Naive thymus-derived CD4-positive, alpha-beta T cell (primary cell): ENCODE measurements at regions not wholly inside any gene's neighbourhood (a gene's known extent, or its start where the extent isn't known, plus 50 kb on each side); places are given as distances from the start of the nearest gene placed in this dataset.

ENCODE experiments used
- ATAC-seq: fragments of 150-1000 bp; cut with Tn5 transposase; 2 replicates; pipeline ENCODE4 v1.10.0; 2021; ENCODE audit warnings: mild to moderate bottlenecking, moderate library complexity
- CTCF ChIA-PET: fragments of 350-600 bp; sonication (Branson Sonifier 250); formaldehyde crosslinking; loops from one replicate; lab custom pipeline; 2021; ENCODE audit warnings: antibody characterized with exemption; lab: Charles Lee
- POLR2A ChIA-PET: fragments of 350-600 bp; sonication (Branson Sonifier 250); formaldehyde crosslinking; loops from one replicate; lab custom pipeline; 2021; ENCODE audit warnings: antibody characterized with exemption, inconsistent platforms; lab: Charles Lee
- DNase-seq, 9 donors: peaks; one replicate each; pipeline versions ENCODE4 v3.0.0 to v3.0.0-alpha.2; 2020 to 2022; ENCODE audit warnings: mixed read lengths in 1 of 9
- H3K27ac ChIP-seq: one replicate; pipeline ENCODE4 v1.7.0; 2013; ENCODE audit warnings: mild to moderate bottlenecking, low read depth, low read length, moderate library complexity
- H3K27me3 ChIP-seq, 2 donors: one replicate each; pipeline ENCODE4 v1.7.0; 2013; ENCODE audit warnings: low read length in 2 of 2, mild to moderate bottlenecking in 2 of 2, moderate library complexity in 2 of 2; ENCODE audit not compliant: control insufficient read depth in 2 of 2, insufficient read depth in 2 of 2
- H3K36me3 ChIP-seq, 3 experiments: 1 replicate in 2 of 3; 2 replicates in 1 of 3; pipeline ENCODE4 v1.7.0; 2013; ENCODE audit warnings: low read length in 3 of 3, mild to moderate bottlenecking in 3 of 3, moderate library complexity in 1 of 3; ENCODE audit not compliant: insufficient read depth in 3 of 3, control insufficient read depth in 2 of 3
- H3K4me1 ChIP-seq, 2 donors: one replicate each; pipeline ENCODE4 v1.7.0; 2013; ENCODE audit warnings: low read length in 2 of 2, mild to moderate bottlenecking in 2 of 2, moderate library complexity in 1 of 2; ENCODE audit not compliant: control insufficient read depth in 2 of 2, insufficient read depth in 2 of 2
- H3K4me3 ChIP-seq: 2 replicates; pipeline ENCODE4 v1.7.0; 2013; ENCODE audit warnings: mild to moderate bottlenecking, low read length
- H3K9me3 ChIP-seq, 3 experiments: 1 replicate in 2 of 3; 2 replicates in 1 of 3; pipeline ENCODE4 v1.7.0; 2013; ENCODE audit warnings: low read length in 3 of 3; ENCODE audit not compliant: control insufficient read depth in 2 of 3
- H3K27ac Mint-ChIP-seq, 9 donors: one replicate each; pipeline ENCODE4 v1.8.0; 2020 to 2022; ENCODE audit warnings: mixed read lengths in 9 of 9, mild to moderate bottlenecking in 8 of 9, moderate library complexity in 5 of 9, inconsistent platforms in 2 of 9
- H3K27me3 Mint-ChIP-seq, 5 donors: one replicate each; pipeline ENCODE4 v1.8.0; 2021 to 2022; ENCODE audit warnings: mixed read lengths in 5 of 5, mild to moderate bottlenecking in 1 of 5
- H3K36me3 Mint-ChIP-seq, 5 donors: one replicate each; pipeline ENCODE4 v1.8.0; 2020 to 2022; ENCODE audit warnings: mixed read lengths in 5 of 5, mild to moderate bottlenecking in 3 of 5, inconsistent platforms in 1 of 5
- H3K4me1 Mint-ChIP-seq, 7 donors: one replicate each; pipeline ENCODE4 v1.8.0; 2020 to 2022; ENCODE audit warnings: mixed read lengths in 7 of 7, mild to moderate bottlenecking in 3 of 7, inconsistent platforms in 1 of 7
- H3K4me3 Mint-ChIP-seq, 10 donors: one replicate each; pipeline ENCODE4 v1.8.0; 2020 to 2022; ENCODE audit warnings: mild to moderate bottlenecking in 10 of 10, mixed read lengths in 10 of 10, moderate library complexity in 6 of 10, inconsistent platforms in 2 of 10
- H3K9me3 Mint-ChIP-seq, 11 donors: one replicate each; pipeline ENCODE4 v1.8.0; 2020 to 2022; ENCODE audit warnings: mixed read lengths in 11 of 11, mild to moderate bottlenecking in 4 of 11, inconsistent platforms in 1 of 11, moderate library complexity in 1 of 11
- intact Hi-C, 2 donors: fragments of 100-400 bp; cut with micrococcal nuclease; formaldehyde crosslinking; loops; one replicate each; pipeline ENCODE4 v1.15.1; 2023

GRCh38 chr11:26943636-26944035 lies 50.3 kb upstream of the FIBIN start:
- Mint-ChIP-seq H3K27me3 (no peaks in the 10 kb centered on the region), H3K9me3 (peaks cover 0 to 21% (median 10%) of the 10 kb centered on the region in 11 donors), H3K36me3 (no peaks in the 10 kb centered on the region), H3K4me1 (no peaks in the 10 kb centered on the region), H3K4me3 (no peak overlapping the region), H3K27ac (no peak overlapping the region)
- H3K27me3 ChIP-seq: no peaks in the 10 kb centered on the region
- no peaks in the 10 kb centered on the region for H3K36me3 ChIP-seq
- DNase-seq: no peak
- ChIA-PET POLR2A (no interaction called here), CTCF (no interaction called here)
- no peaks in the 10 kb centered on the region for H3K9me3 ChIP-seq
- intact Hi-C loops: no loop called here
- H3K27ac ChIP-seq: no peak overlapping the region
- H3K4me1 ChIP-seq: no peaks in the 10 kb centered on the region
- no peak for ATAC-seq
- H3K4me3 ChIP-seq: no peak overlapping the region
